Natural killer cell (primary cell): ENCODE measurements at regions not wholly inside any gene's neighbourhood (a gene's known extent, or its start where the extent isn't known, plus 50 kb on each side); places are given as distances from the start of the nearest gene placed in this dataset.

Experiments
- ATAC-seq, 3 donors: fragments of 150-1000 bp in 2 of 3; fragments of 200-7000 bp in 1 of 3; cut with Tn5 transposase; 1 replicate in 1 of 3; 2 replicates in 2 of 3; pipeline ENCODE4 v1.10.0; 2021; ENCODE audit warnings: mild to moderate bottlenecking in 2 of 3, moderate library complexity in 2 of 3
- DNase-seq, 2 donors: peaks; one replicate each; pipeline versions ENCODE4 v3.0.0 to v3.0.0-alpha.2; 2013 to 2021; ENCODE audit warnings: mixed read lengths in 1 of 2
- H3K27ac ChIP-seq: one replicate; pipeline ENCODE4 v1.5.1; 2013; ENCODE audit warnings: mild to moderate bottlenecking, low read length
- H3K27me3 ChIP-seq: one replicate; pipeline ENCODE4 v1.6.1; 2013; ENCODE audit warnings: low read length; ENCODE audit not compliant: control insufficient read depth, insufficient read depth
- H3K36me3 ChIP-seq: one replicate; pipeline ENCODE4 v1.6.1; 2013; ENCODE audit warnings: low read length; ENCODE audit not compliant: control insufficient read depth, insufficient read depth
- H3K4me1 ChIP-seq: one replicate; pipeline ENCODE4 v1.6.1; 2013; ENCODE audit warnings: low read length; ENCODE audit not compliant: control insufficient read depth, insufficient read depth
- H3K4me3 ChIP-seq: one replicate; pipeline ENCODE4 v1.5.1; 2013; ENCODE audit warnings: low read length
- H3K9me3 ChIP-seq: one replicate; pipeline ENCODE4 v1.6.1; 2013; ENCODE audit warnings: low read length; ENCODE audit not compliant: control insufficient read depth, insufficient read depth
- H3K27ac Mint-ChIP-seq, 2 donors: one replicate each; pipeline ENCODE4 v1.8.0; 2022; ENCODE audit warnings: mild to moderate bottlenecking in 2 of 2, mixed read lengths in 2 of 2, moderate library complexity in 1 of 2
- H3K27me3 Mint-ChIP-seq, 2 donors: one replicate each; pipeline ENCODE4 v1.8.0; 2022; ENCODE audit warnings: low read depth in 2 of 2, mixed read lengths in 2 of 2
- H3K36me3 Mint-ChIP-seq: one replicate; pipeline ENCODE4 v1.8.0; 2022; ENCODE audit warnings: mixed read lengths
- H3K4me1 Mint-ChIP-seq, 2 donors: one replicate each; pipeline ENCODE4 v1.8.0; 2022; ENCODE audit warnings: mixed read lengths in 2 of 2
- H3K4me3 Mint-ChIP-seq: one replicate; pipeline ENCODE4 v1.8.0; 2022; ENCODE audit warnings: mild to moderate bottlenecking, moderate library complexity, mixed read lengths
- H3K9me3 Mint-ChIP-seq, 2 donors: one replicate each; pipeline ENCODE4 v1.8.0; 2022; ENCODE audit warnings: mixed read lengths in 2 of 2
- CTCF ChIP-seq: fragments of 200-600 bp; IDR thresholded peaks from one replicate; pipeline ENCODE4 v1.8.0; 2022; ENCODE audit warnings: antibody characterized with exemption
- WGBS: methylation state at CpG from one replicate; pipeline ENCODE4 v1.1.7; 2013; ENCODE audit warnings: missing lambda C conversion rate; ENCODE audit not compliant: insufficient coverage; 5-methylcytosine and 5-hydroxymethylcytosine counted together
- intact Hi-C: fragments of 100-400 bp; cut with micrococcal nuclease; formaldehyde crosslinking; loops from one replicate; pipeline ENCODE4 v1.14.2; 2022

DNA sequence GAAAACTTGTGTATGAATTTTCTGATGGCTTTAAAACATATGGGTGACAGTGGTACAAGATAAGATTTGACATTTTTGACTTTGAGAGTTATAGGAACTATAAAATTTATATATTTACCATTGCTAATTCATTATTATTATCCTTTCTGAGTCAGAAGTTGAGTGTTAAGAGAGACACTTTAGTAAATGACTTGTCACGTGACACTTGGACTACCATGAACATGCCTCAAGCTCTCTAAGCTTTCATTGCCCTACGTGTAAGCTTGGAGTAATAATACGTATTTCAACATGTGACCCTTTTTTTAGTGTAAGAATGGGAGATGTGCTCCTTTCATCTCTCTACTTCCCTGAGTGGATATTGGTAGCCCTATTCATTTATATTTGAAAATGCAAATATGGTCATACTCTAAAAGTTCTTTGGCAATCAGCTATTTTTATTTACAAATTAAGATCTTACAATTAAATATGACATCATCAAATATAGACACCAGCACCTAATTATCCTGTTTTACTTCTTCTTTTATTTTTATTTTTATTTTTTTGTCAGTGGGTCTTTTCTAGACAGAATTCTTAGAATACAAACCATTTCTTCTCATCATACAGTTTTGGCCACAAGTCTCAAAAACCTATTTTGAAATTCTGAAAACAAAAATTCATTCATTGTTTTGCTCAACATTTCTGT lies 837.0 kb downstream of the PDHA2 start:
- H3K27me3 Mint-ChIP-seq, result no peaks in the 10 kb centered on the region
- Histone ChIP-seq H3K27ac (no peak overlapping the region), H3K36me3 (no peaks in the 10 kb centered on the region), H3K27me3 (no peaks in the 10 kb centered on the region), H3K4me1 (no peaks in the 10 kb centered on the region), H3K9me3 (no peaks in the 10 kb centered on the region), H3K4me3 (no peak overlapping the region)
- 88% methylated on average over 3 of the region's 3 CpGs for whole genome bisulfite sequencing
- ATAC-seq, result no peak
- no peaks in the 10 kb centered on the region for H3K4me1 Mint-ChIP-seq
- TF ChIP-seq CTCF, result no peak
- DNase-seq, result no peak
- no peaks in the 10 kb centered on the region for H3K36me3 Mint-ChIP-seq
- intact Hi-C loops, result no loop called here
- H3K9me3 Mint-ChIP-seq, result peaks cover 11 to 17% of the 10 kb centered on the region in 2 donors
- H3K4me3 Mint-ChIP-seq, result no peak overlapping the region
- H3K27ac Mint-ChIP-seq, result no peak overlapping the region

- H3K27me3 Mint-ChIP-seq, result no peaks in the 10 kb centered on the region
- Histone ChIP-seq H3K4me1 (no peaks in the 10 kb centered on the region), H3K27me3 (no peaks in the 10 kb centered on the region), H3K4me3 (no peak overlapping the region), H3K9me3 (no peaks in the 10 kb centered on the region), H3K27ac (no peak overlapping the region), H3K36me3 (no peaks in the 10 kb centered on the region)
- H3K9me3 Mint-ChIP-seq, result peaks cover 11 to 17% of the 10 kb centered on the region in 2 donors
- ATAC-seq, result no peak
- no CpG with 5 or more reads among the region's 1 CpG for WGBS
- TF ChIP-seq CTCF, result no peak
- DNase-seq, result no peak
- H3K4me3 Mint-ChIP-seq, result no peak overlapping the region
- no peaks in the 10 kb centered on the region for H3K36me3 Mint-ChIP-seq
- intact Hi-C loops, result no loop called here
- H3K4me1 Mint-ChIP-seq, result no peaks in the 10 kb centered on the region
- no peak overlapping the region for H3K27ac Mint-ChIP-seq
Measured at GRCh38 chr4:96677499-96677898, 837.6 kb downstream of the PDHA2 start.

DNA sequence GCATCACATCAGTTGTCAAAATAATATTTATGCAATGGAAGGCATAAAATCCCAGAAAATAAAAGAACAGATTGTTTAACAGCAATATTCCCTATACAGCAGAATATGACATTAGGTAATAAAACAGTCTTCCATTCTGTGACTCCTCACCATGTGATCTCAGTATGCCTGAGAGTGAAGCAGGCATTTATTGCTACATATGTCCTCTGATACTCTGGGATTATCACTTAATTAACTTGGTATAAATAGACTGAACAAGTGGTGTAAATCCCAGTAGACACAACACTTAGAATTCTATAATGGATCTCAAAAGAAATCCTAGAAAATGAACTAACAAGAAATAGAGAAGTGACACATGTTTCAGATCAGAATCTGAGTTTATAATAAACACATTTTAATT lies 841.3 kb downstream of the PDHA2 start:
- ATAC-seq, result no peak

More for the DNA sequence above, 841.3 kb downstream of the PDHA2 start:
- H3K36me3 ChIP-seq, result no peaks in the 10 kb centered on the region
- no peaks in the 10 kb centered on the region for H3K27me3 ChIP-seq
- H3K4me3 Mint-ChIP-seq, result no peak overlapping the region
- intact Hi-C loops, result no loop called here
- no peaks in the 10 kb centered on the region for H3K27me3 Mint-ChIP-seq
- H3K9me3 ChIP-seq, result no peaks in the 10 kb centered on the region
- H3K4me1 Mint-ChIP-seq, result no peaks in the 10 kb centered on the region
- TF ChIP-seq CTCF, result no peak
- no peak overlapping the region for H3K27ac Mint-ChIP-seq
- H3K4me1 ChIP-seq, result no peaks in the 10 kb centered on the region
- peaks cover 8 to 16% of the 10 kb centered on the region in 2 donors for H3K9me3 Mint-ChIP-seq
- DNase-seq, result no peak
- H3K27ac ChIP-seq, result no peak overlapping the region
- no peak overlapping the region for H3K4me3 ChIP-seq
- no peaks in the 10 kb centered on the region for H3K36me3 Mint-ChIP-seq
